NCI-H2029 treated with DMSO at 0.1 percent for 48 hours (cell line): ENCODE measurements at regions not wholly inside any gene's neighbourhood (a gene's known extent, or its start where the extent isn't known, plus 50 kb on each side); places are given as distances from the start of the nearest gene placed in this dataset.

Source experiments
- DNase-seq: peaks from one replicate; lab custom pipeline; 2025; lab: John Stamatoyannopoulos, UW

GRCh38 chr20:7346562-7346961, 579.1 kb downstream of the BMP2 start:
- DNase-seq: no peak

- no peak for DNase-seq
These were observed 579.9 kb downstream of the BMP2 start for GRCh38 chr20:7347409-7347808.

GRCh38 chr20:7348253-7348652, 580.8 kb downstream of the BMP2 start:
- no peak for DNase-seq

- DNase-seq: no peak
These were observed 584.7 kb downstream of the BMP2 start for GRCh38 chr20:7352165-7352564.

- DNase-seq: no peak
These were observed 585.2 kb downstream of the HAO1 start for GRCh38 chr20:7355051-7355450.

GRCh38 chr20:7358670-7359069, 581.6 kb downstream of the HAO1 start:
- no peak for DNase-seq

GRCh38 chr20:7359739-7360138, 580.5 kb downstream of the HAO1 start:
- DNase-seq: no peak

GRCh38 chr20:7361321-7361720, 578.9 kb downstream of the HAO1 start:
- no peak for DNase-seq

GRCh38 chr20:7361931-7362330, 578.3 kb downstream of the HAO1 start:
- no peak for DNase-seq

GRCh38 chr20:7362601-7363000, 577.7 kb downstream of the HAO1 start:
- no peak for DNase-seq

GRCh38 chr20:7366189-7366588, 574.1 kb downstream of the HAO1 start:
- DNase-seq: no peak

GRCh38 chr20:7371518-7372163, 568.6 kb downstream of the HAO1 start:
- no peak for DNase-seq

- DNase-seq: no peak
These were observed 564.4 kb downstream of the HAO1 start for GRCh38 chr20:7375905-7376304.

GRCh38 chr20:7378864-7379605, 561.2 kb downstream of the HAO1 start:
- DNase-seq: no peak

GRCh38 chr20:7379621-7380220, 560.5 kb downstream of the HAO1 start:
- DNase-seq: no peak

- DNase-seq: peak; percentile 24
These were observed 557.0 kb downstream of the HAO1 start for GRCh38 chr20:7383216-7383615.

GRCh38 chr20:7387638-7388193, 552.5 kb downstream of the HAO1 start:
- DNase-seq: no peak

- no peak for DNase-seq
These were observed 551.0 kb downstream of the HAO1 start for GRCh38 chr20:7389216-7389615.

GRCh38 chr20:7392542-7393206, 547.6 kb downstream of the HAO1 start:
- DNase-seq: no peak

- DNase-seq: no peak
These were observed 541.1 kb downstream of the HAO1 start for GRCh38 chr20:7399114-7399513.

- DNase-seq: no peak
These were observed 540.7 kb downstream of the HAO1 start for GRCh38 chr20:7399575-7399974.

- DNase-seq: no peak
These were observed 533.6 kb downstream of the HAO1 start for GRCh38 chr20:7406671-7407070.

GRCh38 chr20:7410150-7410549, 530.1 kb downstream of the HAO1 start:
- DNase-seq: no peak
